Cardiac muscle cell (in vitro differentiated cells and primary cell): ENCODE measurements at regions not wholly inside any gene's neighbourhood (a gene's known extent, or its start where the extent isn't known, plus 50 kb on each side); places are given as distances from the start of the nearest gene placed in this dataset.

Source experiments
- DNase-seq, 2 donors: peaks; one replicate each; pipeline versions ENCODE4 v3.0.0 to v3.0.0-alpha.2; 2010 to 2017; ENCODE audit warnings: low read depth in 1 of 2, low spot score in 1 of 2
- H3K27ac ChIP-seq: fragments of 200-600 bp; sonication (generic); 2 replicates; pipeline ENCODE4 v1.5.1; 2016
- H3K27me3 ChIP-seq: fragments of 200-600 bp; sonication (generic); 2 replicates; pipeline ENCODE4 v1.6.0; 2016; ENCODE audit warnings: control low read depth
- H3K36me3 ChIP-seq: fragments of 200-600 bp; sonication (generic); 2 replicates; pipeline ENCODE4 v1.5.1; 2016; ENCODE audit warnings: control low read depth
- H3K4me1 ChIP-seq: fragments of 200-600 bp; sonication (generic); 2 replicates; pipeline ENCODE4 v1.8.1; 2017; ENCODE audit warnings: low read depth, mild to moderate bottlenecking, mixed run types
- H3K4me3 ChIP-seq: fragments of 200-600 bp; sonication (generic); 2 replicates; pipeline ENCODE4 v1.5.1; 2016; ENCODE audit warnings: mild to moderate bottlenecking
- H3K9me3 ChIP-seq: fragments of 200-600 bp; sonication (generic); 2 replicates; pipeline ENCODE4 v1.5.1; 2017; ENCODE audit warnings: low read depth, mild to moderate bottlenecking, control low read depth
- TF ChIP-seq, protein P1 (sequence below): IDR thresholded peaks from 2 replicates; pipeline ENCODE4 v1.5.1; 2012; ENCODE audit warnings: low read depth, mild to moderate bottlenecking, low read length

DNA sequence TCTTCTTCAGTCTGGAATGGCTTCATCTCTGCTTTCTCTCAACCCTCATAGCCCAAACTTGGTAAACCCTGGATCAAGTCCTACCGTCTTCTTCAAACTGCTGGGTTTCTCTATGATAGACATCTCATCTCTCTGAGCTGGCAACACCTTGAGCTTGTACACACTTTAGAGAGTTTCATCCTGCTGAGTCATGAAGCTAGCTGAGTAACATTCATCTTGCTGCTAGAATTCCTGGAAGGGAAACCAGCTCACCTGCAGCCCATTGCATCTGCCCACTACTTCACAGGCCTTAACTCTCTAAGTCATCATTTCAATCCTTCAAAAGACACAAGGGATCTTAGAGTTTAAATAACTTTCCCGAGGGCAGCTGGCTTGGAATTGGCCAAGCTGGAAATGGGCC lies 175.5 kb upstream of the RORA start:
- H3K4me3 ChIP-seq, result no peak overlapping the region
- DNase-seq, result no peak
- no peaks in the 10 kb centered on the region for H3K36me3 ChIP-seq
- peaks cover 22% of the 10 kb centered on the region for H3K27me3 ChIP-seq
- no peaks in the 10 kb centered on the region for H3K9me3 ChIP-seq
- no peaks in the 10 kb centered on the region for H3K4me1 ChIP-seq
- TF ChIP-seq, protein P1, sequence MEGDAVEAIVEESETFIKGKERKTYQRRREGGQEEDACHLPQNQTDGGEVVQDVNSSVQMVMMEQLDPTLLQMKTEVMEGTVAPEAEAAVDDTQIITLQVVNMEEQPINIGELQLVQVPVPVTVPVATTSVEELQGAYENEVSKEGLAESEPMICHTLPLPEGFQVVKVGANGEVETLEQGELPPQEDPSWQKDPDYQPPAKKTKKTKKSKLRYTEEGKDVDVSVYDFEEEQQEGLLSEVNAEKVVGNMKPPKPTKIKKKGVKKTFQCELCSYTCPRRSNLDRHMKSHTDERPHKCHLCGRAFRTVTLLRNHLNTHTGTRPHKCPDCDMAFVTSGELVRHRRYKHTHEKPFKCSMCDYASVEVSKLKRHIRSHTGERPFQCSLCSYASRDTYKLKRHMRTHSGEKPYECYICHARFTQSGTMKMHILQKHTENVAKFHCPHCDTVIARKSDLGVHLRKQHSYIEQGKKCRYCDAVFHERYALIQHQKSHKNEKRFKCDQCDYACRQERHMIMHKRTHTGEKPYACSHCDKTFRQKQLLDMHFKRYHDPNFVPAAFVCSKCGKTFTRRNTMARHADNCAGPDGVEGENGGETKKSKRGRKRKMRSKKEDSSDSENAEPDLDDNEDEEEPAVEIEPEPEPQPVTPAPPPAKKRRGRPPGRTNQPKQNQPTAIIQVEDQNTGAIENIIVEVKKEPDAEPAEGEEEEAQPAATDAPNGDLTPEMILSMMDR, result no peak
- no peak overlapping the region for H3K27ac ChIP-seq

DNA sequence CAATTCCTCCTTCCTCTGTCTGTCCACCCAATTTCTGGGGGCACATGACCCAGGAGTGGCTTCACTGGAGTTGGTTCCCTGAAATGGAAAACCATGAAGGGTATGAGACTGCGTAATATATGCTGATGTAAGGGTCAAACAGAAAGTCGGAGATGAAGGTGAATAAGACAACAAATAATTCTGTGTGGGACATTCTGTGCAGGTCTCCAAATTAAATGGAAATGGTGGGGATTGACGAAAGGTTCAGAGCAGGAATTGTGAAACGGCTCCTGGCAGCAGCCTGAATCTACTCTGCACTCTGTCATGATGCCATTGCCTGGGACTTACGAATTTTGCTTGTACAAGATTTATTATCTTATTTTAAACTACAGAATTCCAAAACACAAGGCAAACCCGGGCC lies 174.8 kb upstream of the RORA start:
- Histone ChIP-seq H3K4me1 (no peaks in the 10 kb centered on the region), H3K36me3 (no peaks in the 10 kb centered on the region), H3K9me3 (no peaks in the 10 kb centered on the region), H3K4me3 (no peak overlapping the region), H3K27ac (no peak overlapping the region), H3K27me3 (peaks cover 22% of the 10 kb centered on the region)
- no peak for DNase-seq
- TF ChIP-seq, protein P1, result no peak

DNA sequence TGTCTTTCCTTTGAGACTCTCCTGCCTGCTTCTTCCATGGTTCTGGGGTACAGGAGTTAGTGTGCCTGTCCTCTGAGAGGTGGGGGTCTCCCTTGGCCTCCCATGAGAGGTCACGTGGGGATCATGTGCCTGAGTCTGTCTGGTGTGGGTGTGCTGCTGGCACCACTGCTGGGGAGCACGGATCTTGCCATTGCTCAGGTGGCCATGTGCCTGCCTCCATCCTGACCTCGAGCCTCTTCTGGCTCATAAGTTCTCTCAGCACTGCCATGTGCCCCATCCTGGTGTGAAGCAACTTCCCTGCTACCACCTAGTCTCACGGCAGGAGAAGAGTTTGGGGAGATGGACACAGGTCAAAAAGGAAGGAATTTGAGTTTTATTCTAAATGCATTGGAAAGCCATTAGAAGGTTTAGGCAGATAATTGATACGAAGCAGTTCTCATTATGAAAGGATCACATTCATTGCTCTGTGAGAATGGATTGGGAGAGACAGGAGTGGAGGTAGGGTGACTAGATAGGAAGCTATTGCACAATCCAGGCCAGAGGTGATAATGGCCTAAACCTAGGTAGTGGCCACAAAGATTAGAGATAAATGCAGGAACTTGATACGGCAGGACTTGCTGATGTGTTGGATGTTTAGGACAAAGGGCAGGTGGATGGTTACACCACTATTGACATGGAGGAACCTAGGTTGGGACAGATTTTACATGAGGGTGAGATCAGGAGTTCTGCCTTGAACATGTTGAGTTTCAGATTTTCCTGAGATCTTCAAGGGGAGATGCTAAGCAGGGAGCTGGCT lies 173.0 kb upstream of the RORA start:
- TF ChIP-seq, protein P1, result no peak

DNA sequence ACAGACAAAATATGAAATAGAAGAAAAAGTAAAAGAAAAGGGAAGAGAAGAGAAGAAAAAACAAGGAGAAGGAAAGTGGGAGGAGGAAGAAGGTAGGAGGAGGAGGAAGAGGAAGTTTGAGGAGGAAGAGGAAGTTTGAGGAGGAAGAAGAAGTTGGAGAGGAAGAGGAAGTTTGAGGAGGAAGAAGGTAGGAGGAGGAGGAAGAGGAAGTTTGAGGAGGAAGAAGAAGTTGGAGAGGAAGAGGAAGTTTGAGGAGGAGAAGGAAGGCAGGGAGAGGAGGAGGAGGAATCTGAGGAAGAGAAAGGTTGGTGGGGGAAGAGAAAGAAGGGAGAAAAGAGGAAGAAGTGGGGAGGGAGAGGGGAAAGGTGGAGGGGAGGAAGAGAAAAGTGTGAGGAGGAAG lies 169.2 kb upstream of the RORA start:
- TF ChIP-seq, protein P1, result no peak

More for the DNA sequence above, 173.0 kb upstream of the RORA start:
- Histone ChIP-seq H3K9me3 (no peaks in the 10 kb centered on the region), H3K36me3 (no peaks in the 10 kb centered on the region), H3K27me3 (peaks cover 22% of the 10 kb centered on the region), H3K4me1 (no peaks in the 10 kb centered on the region), H3K27ac (no peak overlapping the region), H3K4me3 (no peak overlapping the region)
- no peak for DNase-seq

DNA sequence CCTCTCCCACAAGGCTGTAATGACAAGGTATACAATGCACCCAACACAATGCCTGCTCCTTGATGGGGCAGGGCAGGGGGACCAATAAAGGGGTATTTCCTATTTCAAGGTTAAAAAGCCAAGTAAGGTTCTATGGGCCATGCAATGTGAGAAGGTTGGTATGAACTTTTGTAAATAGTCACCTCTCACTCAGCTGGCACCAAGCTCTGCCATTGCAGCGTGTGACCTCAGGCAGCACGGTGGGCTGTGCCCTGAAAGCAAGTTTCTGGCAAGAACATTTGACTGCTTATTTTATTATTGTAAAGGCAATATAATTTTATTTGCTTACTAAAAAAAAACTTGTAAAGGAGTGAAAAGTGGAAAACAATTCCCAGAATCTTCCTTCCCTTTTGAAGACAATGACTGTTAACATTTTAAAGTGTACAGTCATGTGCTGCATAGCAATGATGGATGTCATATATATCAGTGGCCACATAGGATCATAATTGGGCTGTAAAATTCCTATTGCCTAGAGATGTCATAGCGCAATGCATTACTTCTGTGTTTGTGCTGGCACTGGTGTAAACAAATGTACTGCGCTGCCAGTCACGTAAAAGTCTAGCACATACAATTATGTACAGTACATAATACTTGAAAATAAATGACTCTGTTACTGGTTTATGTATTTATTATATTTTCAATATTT lies 167.3 kb upstream of the RORA start:
- Histone ChIP-seq H3K27me3 (peaks cover 13% of the 10 kb centered on the region), H3K9me3 (no peaks in the 10 kb centered on the region), H3K4me3 (no peak overlapping the region), H3K36me3 (no peaks in the 10 kb centered on the region), H3K27ac (no peak overlapping the region), H3K4me1 (no peaks in the 10 kb centered on the region)
- DNase-seq, result no peak
- TF ChIP-seq, protein P1, result no peak

More for the DNA sequence above, 169.2 kb upstream of the RORA start:
- H3K4me1 ChIP-seq, result no peaks in the 10 kb centered on the region
- no peaks in the 10 kb centered on the region for H3K9me3 ChIP-seq
- no peak overlapping the region for H3K27ac ChIP-seq
- no peak for DNase-seq
- H3K27me3 ChIP-seq, result peaks cover 21% of the 10 kb centered on the region
- H3K4me3 ChIP-seq, result no peak overlapping the region
- no peaks in the 10 kb centered on the region for H3K36me3 ChIP-seq
